MM.1S (cell line): ENCODE measurements at regions not wholly inside any gene's neighbourhood (a gene's known extent, or its start where the extent isn't known, plus 50 kb on each side); places are given as distances from the start of the nearest gene placed in this dataset.
A peak's percentile ranks its signal among the peaks of the same experiment; 100 is the strongest.

ENCODE experiments used
- DNase-seq: peaks from one replicate; pipeline ENCODE4 v3.0.0-alpha.2; 2015
- H2AFZ ChIP-seq: fragments of 300-600 bp; sonication (generic); 2 replicates; pipeline ENCODE4 v1.6.0; 2016; ENCODE audit warnings: antibody characterized with exemption, low read length
- H3F3A ChIP-seq: fragments of 300-600 bp; sonication (generic); 2 replicates; pipeline ENCODE4 v1.6.1; 2016; ENCODE audit warnings: mild to moderate bottlenecking, antibody characterized with exemption, low read length, moderate library complexity, mixed read lengths; ENCODE audit not compliant: insufficient read depth
- H3K27ac ChIP-seq: fragments of 300-600 bp; sonication (generic); 2 replicates; pipeline ENCODE4 v1.5.1; 2016; ENCODE audit warnings: mild to moderate bottlenecking, low read length
- H3K27me3 ChIP-seq: fragments of 300-600 bp; sonication (generic); replicated peaks from 2 replicates; pipeline ENCODE4 v1.6.0; 2016; ENCODE audit warnings: low read length; ENCODE audit not compliant: insufficient read depth
- H3K36me3 ChIP-seq: fragments of 300-600 bp; sonication (generic); replicated peaks from 2 replicates; pipeline ENCODE4 v1.6.1; 2016; ENCODE audit warnings: mild to moderate bottlenecking, low read length, mixed read lengths; ENCODE audit not compliant: insufficient read depth
- H3K4me1 ChIP-seq: fragments of 300-600 bp; sonication (generic); 2 replicates; pipeline ENCODE4 v1.6.1; 2016; ENCODE audit warnings: low read length, mixed read lengths
- H3K4me2 ChIP-seq: fragments of 300-600 bp; sonication (generic); 2 replicates; pipeline ENCODE4 v1.6.0; 2016; ENCODE audit warnings: low read depth, low read length
- H3K4me3 ChIP-seq: fragments of 300-600 bp; sonication (generic); 2 replicates; pipeline ENCODE4 v1.5.1; 2016; ENCODE audit warnings: low read length, mixed read lengths
- H3K79me2 ChIP-seq: fragments of 300-600 bp; sonication (generic); 2 replicates; pipeline ENCODE4 v1.6.1; 2016; ENCODE audit warnings: mixed run types, low read length, mixed read lengths
- H3K9ac ChIP-seq: fragments of 300-600 bp; sonication (generic); 2 replicates; pipeline ENCODE4 v1.6.1; 2016; ENCODE audit warnings: low read length, mixed read lengths
- H3K9me2 ChIP-seq: fragments of 300-600 bp; sonication (generic); replicated peaks from 2 replicates; pipeline ENCODE4 v1.6.1; 2016; ENCODE audit warnings: mild to moderate bottlenecking, low read length, mixed read lengths; ENCODE audit not compliant: insufficient read depth
- H3K9me3 ChIP-seq: fragments of 300-600 bp; sonication (generic); replicated peaks from 2 replicates; pipeline ENCODE4 v1.6.1; 2016; ENCODE audit warnings: mild to moderate bottlenecking, low read length, mixed read lengths; ENCODE audit not compliant: insufficient read depth
- H4K20me1 ChIP-seq: fragments of 300-600 bp; sonication (generic); 2 replicates; pipeline ENCODE4 v1.6.1; 2016; ENCODE audit warnings: mild to moderate bottlenecking, low read length, moderate library complexity, mixed read lengths; ENCODE audit not compliant: insufficient read depth
- CTCF ChIP-seq: fragments of 300-600 bp; sonication (generic); IDR thresholded peaks from 2 replicates; pipeline ENCODE4 v1.5.1; 2016; ENCODE audit warnings: antibody characterized with exemption, low read length, mixed read lengths
- EZH2 ChIP-seq: fragments of 300-600 bp; sonication (generic); optimal IDR thresholded peaks from 2 replicates; pipeline ENCODE3; 2017; ENCODE audit warnings: low read depth, mild to moderate bottlenecking, antibody characterized with exemption, low read length, mixed read lengths
- EZH2phosphoT487 ChIP-seq: fragments of 300-600 bp; sonication (generic); IDR thresholded peaks from 2 replicates; pipeline ENCODE4 v1.6.1; 2018; ENCODE audit warnings: antibody characterized with exemption, low read length

- no peaks in the 10 kb centered on the region for H3K9me2 ChIP-seq
- H3K36me3 ChIP-seq: no peaks in the 10 kb centered on the region
- H3K79me2 ChIP-seq: peaks cover 32% of the 10 kb centered on the region
- H3K9me3 ChIP-seq: no peaks in the 10 kb centered on the region
- TF ChIP-seq EZH2: no peak
- no peak for TF ChIP-seq EZH2phosphoT487
- no peak for TF ChIP-seq CTCF
- peak overlapping the region; percentile 72 for H3K4me3 ChIP-seq
- H2AFZ ChIP-seq: peak overlapping the region; percentile 99
- peak overlapping the region; percentile 59 for H3K9ac ChIP-seq
- H3F3A ChIP-seq: peaks cover 8% of the 10 kb centered on the region
- H3K4me1 ChIP-seq: peaks cover 7% of the 10 kb centered on the region; the same call in 1 of the 2 replicates
- H4K20me1 ChIP-seq: no peaks in the 10 kb centered on the region
- 0 out of 2 replicates have a peak, but pooled peaks cover 3% of the 10 kb centered on the region for H3K27me3 ChIP-seq
- no peak for DNase-seq
- H3K27ac ChIP-seq: no peak overlapping the region
- peak overlapping the region; percentile 95 for H3K4me2 ChIP-seq
These were observed 88.1 kb upstream of the ARHGAP32 start for GRCh38 chr11:129280027-129280811.

GRCh38 chr11:129279326-129280026 is 87.4 kb upstream of the ARHGAP32 start:
- no peaks in the 10 kb centered on the region for H3K36me3 ChIP-seq
- TF ChIP-seq EZH2phosphoT487: no peak
- TF ChIP-seq CTCF: no peak
- TF ChIP-seq EZH2: no peak
- no peak overlapping the region for H3K27ac ChIP-seq
- 0 out of 2 replicates have a peak, but pooled peaks cover 3% of the 10 kb centered on the region for H3K27me3 ChIP-seq
- no peaks in the 10 kb centered on the region for H3K9me3 ChIP-seq
- DNase-seq: peak; percentile 87
- H2AFZ ChIP-seq: peak overlapping the region; percentile 99
- peaks cover 8% of the 10 kb centered on the region for H3F3A ChIP-seq
- peak overlapping the region; percentile 59 for H3K9ac ChIP-seq
- peaks cover 8% of the 10 kb centered on the region; the same call in 1 of the 2 replicates for H3K4me1 ChIP-seq
- no peaks in the 10 kb centered on the region for H3K9me2 ChIP-seq
- H4K20me1 ChIP-seq: no peaks in the 10 kb centered on the region
- H3K4me3 ChIP-seq: peak overlapping the region; percentile 72
- H3K79me2 ChIP-seq: peaks cover 35% of the 10 kb centered on the region
- peak overlapping the region; percentile 95 for H3K4me2 ChIP-seq

- Histone ChIP-seq H3K79me2 (peaks cover 35% of the 10 kb centered on the region), H3F3A (peaks cover 8% of the 10 kb centered on the region), H3K27me3 (0 out of 2 replicates have a peak, but pooled peaks cover 3% of the 10 kb centered on the region), H3K4me3 (peak overlapping the region; percentile 64), H3K27ac (no peak overlapping the region), H3K9me3 (no peaks in the 10 kb centered on the region), H3K9ac (peak overlapping the region; percentile 41; the same call in 1 of the 2 replicates), H4K20me1 (no peaks in the 10 kb centered on the region), H3K9me2 (no peaks in the 10 kb centered on the region), H3K4me2 (peak overlapping the region; percentile 81), H2AFZ (peak overlapping the region; percentile 59; the same call in 1 of the 2 replicates), H3K36me3 (no peaks in the 10 kb centered on the region), H3K4me1 (peaks cover 12% of the 10 kb centered on the region)
- DNase-seq: peak; percentile 16
- TF ChIP-seq EZH2: no peak
- no peak for TF ChIP-seq EZH2phosphoT487
- no peak for TF ChIP-seq CTCF
These were observed 86.6 kb upstream of the ARHGAP32 start for GRCh38 chr11:129278586-129279319.
